ENCODE measurements at regions not wholly inside any gene's neighbourhood (a gene's known extent, or its start where the extent isn't known, plus 50 kb on each side); places are given as distances from the start of the nearest gene placed in this dataset.

GRCh38 chr5:56703952-56704351, 111.4 kb upstream of the MAP3K1 start:
- Histone ChIP-seq H3K4me1 (ENCODE audit: control insufficient read depth, extremely low read depth, insufficient read depth, low read length) (no peaks in the 10 kb centered on the region), H3K4me3 (replicated peaks in 1 of 4; ENCODE audit: control extremely low read depth in 1 of 4, insufficient read depth in 1 of 4, low read depth in 3 of 4, low read length in 4 of 4) (no peak overlapping the region), H3K27ac (ENCODE audit: insufficient read depth, low read length) (no peak overlapping the region), H3K27me3 (ENCODE audit: control insufficient read depth, insufficient read depth, low read length) (peaks cover 2% of the 10 kb centered on the region), H3K36me3 (ENCODE audit: control insufficient read depth, insufficient read depth, low read length) (no peaks in the 10 kb centered on the region), H3K9ac (ENCODE audit: insufficient read depth, low read length) (no peak overlapping the region), H4K20me1 (ENCODE audit: control insufficient read depth, extremely low read depth, insufficient read depth, low read length) (no peaks in the 10 kb centered on the region), H3K4me2 (ENCODE audit: extremely low read depth, insufficient read depth, low read length) (no peak overlapping the region), H3K79me2 (ENCODE audit: control insufficient read depth, insufficient read depth, low read length) (no peaks in the 10 kb centered on the region), H2AFZ (ENCODE audit: low read length) (no peak overlapping the region), H3K9me3 (ENCODE audit: control insufficient read depth, insufficient read depth, low read depth, low read length) (no peaks in the 10 kb centered on the region)
- no peak for DNase-seq (ENCODE audit: low read depth in 2 of 2)
- TF ChIP-seq, protein P1, sequence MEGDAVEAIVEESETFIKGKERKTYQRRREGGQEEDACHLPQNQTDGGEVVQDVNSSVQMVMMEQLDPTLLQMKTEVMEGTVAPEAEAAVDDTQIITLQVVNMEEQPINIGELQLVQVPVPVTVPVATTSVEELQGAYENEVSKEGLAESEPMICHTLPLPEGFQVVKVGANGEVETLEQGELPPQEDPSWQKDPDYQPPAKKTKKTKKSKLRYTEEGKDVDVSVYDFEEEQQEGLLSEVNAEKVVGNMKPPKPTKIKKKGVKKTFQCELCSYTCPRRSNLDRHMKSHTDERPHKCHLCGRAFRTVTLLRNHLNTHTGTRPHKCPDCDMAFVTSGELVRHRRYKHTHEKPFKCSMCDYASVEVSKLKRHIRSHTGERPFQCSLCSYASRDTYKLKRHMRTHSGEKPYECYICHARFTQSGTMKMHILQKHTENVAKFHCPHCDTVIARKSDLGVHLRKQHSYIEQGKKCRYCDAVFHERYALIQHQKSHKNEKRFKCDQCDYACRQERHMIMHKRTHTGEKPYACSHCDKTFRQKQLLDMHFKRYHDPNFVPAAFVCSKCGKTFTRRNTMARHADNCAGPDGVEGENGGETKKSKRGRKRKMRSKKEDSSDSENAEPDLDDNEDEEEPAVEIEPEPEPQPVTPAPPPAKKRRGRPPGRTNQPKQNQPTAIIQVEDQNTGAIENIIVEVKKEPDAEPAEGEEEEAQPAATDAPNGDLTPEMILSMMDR (conservative IDR thresholded peaks at IDR 0.05 in 1 of 2, IDR thresholded peaks at IDR 0.05 in 1 of 2; ENCODE audit: low read depth in 1 of 2, low read length in 2 of 2), result no peak
- no peak for TF ChIP-seq EZH2 (IDR thresholded peaks at IDR 0.05; ENCODE audit: low read length, missing control alignments)

- no peaks in the 10 kb centered on the region for H3K36me3 ChIP-seq (ENCODE audit: control insufficient read depth, insufficient read depth, low read length)
- no peaks in the 10 kb centered on the region for H4K20me1 ChIP-seq (ENCODE audit: control insufficient read depth, extremely low read depth, insufficient read depth, low read length)
- H3K9me3 ChIP-seq (ENCODE audit: control insufficient read depth, insufficient read depth, low read depth, low read length), result no peaks in the 10 kb centered on the region
- no peak for TF ChIP-seq EZH2 (IDR thresholded peaks at IDR 0.05; ENCODE audit: low read length, missing control alignments)
- no peak overlapping the region for H3K9ac ChIP-seq (ENCODE audit: insufficient read depth, low read length)
- no peak overlapping the region for H2AFZ ChIP-seq (ENCODE audit: low read length)
- H3K4me3 ChIP-seq (replicated peaks in 1 of 4; ENCODE audit: control extremely low read depth in 1 of 4, insufficient read depth in 1 of 4, low read depth in 3 of 4, low read length in 4 of 4), result no peak overlapping the region
- H3K79me2 ChIP-seq (ENCODE audit: control insufficient read depth, insufficient read depth, low read length), result no peaks in the 10 kb centered on the region
- H3K27ac ChIP-seq (ENCODE audit: insufficient read depth, low read length), result no peak overlapping the region
- H3K4me2 ChIP-seq (ENCODE audit: extremely low read depth, insufficient read depth, low read length), result no peak overlapping the region
- no peak for DNase-seq (ENCODE audit: low read depth in 2 of 2)
- peaks cover 2% of the 10 kb centered on the region for H3K27me3 ChIP-seq (ENCODE audit: control insufficient read depth, insufficient read depth, low read length)
- H3K4me1 ChIP-seq (ENCODE audit: control insufficient read depth, extremely low read depth, insufficient read depth, low read length), result no peaks in the 10 kb centered on the region
Measured at GRCh38 chr5:56700711-56701110, 114.6 kb upstream of the MAP3K1 start.

DNA sequence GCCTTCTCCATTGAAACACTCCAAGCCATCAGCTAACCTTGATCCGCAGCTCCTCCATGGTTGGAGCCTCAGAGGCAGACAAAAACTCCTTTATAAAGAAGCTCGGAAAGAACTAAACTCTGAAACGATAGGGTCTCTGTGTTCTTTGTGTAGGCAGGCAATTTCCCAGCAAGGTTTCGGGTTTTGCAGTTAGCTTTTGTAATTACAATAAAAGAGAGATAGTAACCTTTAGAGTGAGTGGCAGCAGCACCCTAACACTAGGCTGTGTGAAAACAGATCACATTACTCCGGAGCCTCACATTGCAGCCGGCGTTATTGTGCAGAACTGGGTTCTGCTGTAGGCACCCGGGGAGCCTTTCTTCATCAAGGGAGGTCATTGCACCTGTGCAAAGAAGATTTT, 115.8 kb upstream of the MAP3K1 start:
- H3K4me2 ChIP-seq (ENCODE audit: extremely low read depth, insufficient read depth, low read length), result no peak overlapping the region
- H3K27ac ChIP-seq (ENCODE audit: insufficient read depth, low read length), result no peak overlapping the region
- H3K79me2 ChIP-seq (ENCODE audit: control insufficient read depth, insufficient read depth, low read length), result no peaks in the 10 kb centered on the region
- no peak overlapping the region for H3K4me3 ChIP-seq (replicated peaks in 1 of 4; ENCODE audit: control extremely low read depth in 1 of 4, insufficient read depth in 1 of 4, low read depth in 3 of 4, low read length in 4 of 4)
- H4K20me1 ChIP-seq (ENCODE audit: control insufficient read depth, extremely low read depth, insufficient read depth, low read length), result no peaks in the 10 kb centered on the region
- no peak overlapping the region for H3K9ac ChIP-seq (ENCODE audit: insufficient read depth, low read length)
- H3K36me3 ChIP-seq (ENCODE audit: control insufficient read depth, insufficient read depth, low read length), result no peaks in the 10 kb centered on the region
- no peak overlapping the region for H2AFZ ChIP-seq (ENCODE audit: low read length)
- H3K27me3 ChIP-seq (ENCODE audit: control insufficient read depth, insufficient read depth, low read length), result peaks cover 2% of the 10 kb centered on the region
- no peaks in the 10 kb centered on the region for H3K4me1 ChIP-seq (ENCODE audit: control insufficient read depth, extremely low read depth, insufficient read depth, low read length)
- H3K9me3 ChIP-seq (ENCODE audit: control insufficient read depth, insufficient read depth, low read depth, low read length), result no peaks in the 10 kb centered on the region
- TF ChIP-seq EZH2 (IDR thresholded peaks at IDR 0.05; ENCODE audit: low read length, missing control alignments), result no peak
- TF ChIP-seq, protein P1 (conservative IDR thresholded peaks at IDR 0.05 in 1 of 2, IDR thresholded peaks at IDR 0.05 in 1 of 2; ENCODE audit: low read depth in 1 of 2, low read length in 2 of 2), result no peak
- no peak for DNase-seq (ENCODE audit: low read depth in 2 of 2)

Data from fibroblast of lung (primary cell).